Osteoblast (primary cell): ENCODE measurements at regions not wholly inside any gene's neighbourhood (a gene's known extent, or its start where the extent isn't known, plus 50 kb on each side); places are given as distances from the start of the nearest gene placed in this dataset.

ENCODE experiments used
- DNase-seq: peaks from one replicate; pipeline ENCODE4 v3.0.0; 2011; ENCODE audit warnings: low spot score, mixed read lengths; ENCODE audit not compliant: insufficient read length; ENCODE audit errors: missing footprints
- H2AFZ ChIP-seq: 2 replicates; pipeline ENCODE4 v1.6.0; 2011; ENCODE audit warnings: mild to moderate bottlenecking, low read length
- H3K27ac ChIP-seq: 2 replicates; pipeline ENCODE4 v1.5.1; 2011; ENCODE audit warnings: mild to moderate bottlenecking, low read depth, low read length, moderate library complexity
- H3K27me3 ChIP-seq: 2 replicates; pipeline ENCODE4 v1.6.0; 2012; ENCODE audit warnings: mild to moderate bottlenecking, control low read depth, inconsistent platforms, low read length, moderate library complexity; ENCODE audit not compliant: insufficient read depth
- H3K36me3 ChIP-seq: 2 replicates; pipeline ENCODE4 v1.5.1; 2011; ENCODE audit warnings: mild to moderate bottlenecking, low read length, control low read depth, moderate library complexity; ENCODE audit not compliant: insufficient read depth
- H3K4me1 ChIP-seq: 2 replicates; pipeline ENCODE4 v1.5.1; 2011; ENCODE audit warnings: mild to moderate bottlenecking, low read length, control low read depth, moderate library complexity; ENCODE audit not compliant: insufficient read depth
- H3K4me2 ChIP-seq: 2 replicates; pipeline ENCODE4 v1.6.0; 2011; ENCODE audit warnings: mild to moderate bottlenecking, low read length; ENCODE audit not compliant: insufficient read depth
- H3K4me3 ChIP-seq: fragments of 200-600 bp; sonication (generic); 3 replicates; pipeline ENCODE4 v1.5.1; 2012; ENCODE audit warnings: mild to moderate bottlenecking, low read length, inconsistent platforms; ENCODE audit not compliant: insufficient read depth
- H3K79me2 ChIP-seq: 2 replicates; pipeline ENCODE4 v1.6.0; 2012; ENCODE audit warnings: mild to moderate bottlenecking, low read length, control low read depth, inconsistent platforms; ENCODE audit not compliant: insufficient read depth
- H3K9me3 ChIP-seq: 2 replicates; pipeline ENCODE4 v1.5.1; 2011; ENCODE audit warnings: low read depth, low read length, control low read depth
- H4K20me1 ChIP-seq: 2 replicates; pipeline ENCODE4 v1.6.0; 2012; ENCODE audit warnings: mild to moderate bottlenecking, low read length, control low read depth; ENCODE audit not compliant: insufficient read depth
- CTCF ChIP-seq: IDR thresholded peaks from 2 replicates; pipeline ENCODE4 v1.5.1; 2011; ENCODE audit warnings: mild to moderate bottlenecking, low read depth, low read length, moderate library complexity; ENCODE audit errors: extremely low read depth

- H3K4me2 ChIP-seq: no peak overlapping the region
- TF ChIP-seq CTCF: no peak
- DNase-seq: no peak
- no peaks in the 10 kb centered on the region for H3K79me2 ChIP-seq
- no peak overlapping the region for H2AFZ ChIP-seq
- H4K20me1 ChIP-seq: no peaks in the 10 kb centered on the region
- no peak overlapping the region for H3K27ac ChIP-seq
- no peaks in the 10 kb centered on the region for H3K9me3 ChIP-seq
- no peaks in the 10 kb centered on the region for H3K27me3 ChIP-seq
- H3K36me3 ChIP-seq: no peaks in the 10 kb centered on the region
- no peak overlapping the region for H3K4me3 ChIP-seq
- no peaks in the 10 kb centered on the region for H3K4me1 ChIP-seq
Measured at GRCh38 chr10:80917636-80918035, 379.9 kb downstream of the SH2D4B start.

DNA sequence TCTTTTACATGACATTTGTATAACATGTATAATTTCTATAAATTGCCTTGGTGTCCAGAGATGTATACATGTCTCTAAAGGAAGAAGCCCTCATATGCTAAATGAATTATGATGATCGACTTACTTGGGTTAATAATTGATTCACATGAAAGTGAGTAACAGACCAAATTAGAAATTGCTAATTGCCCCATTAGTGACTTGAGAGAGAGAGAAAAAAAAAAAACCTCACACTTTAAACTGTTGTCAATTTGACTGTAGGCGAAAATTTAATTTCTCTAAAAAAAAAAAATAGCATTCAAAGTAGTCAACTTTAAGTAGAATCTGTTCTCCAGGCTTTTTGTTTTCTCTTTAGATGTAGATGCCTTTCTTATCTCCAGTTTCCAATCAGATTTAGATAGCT lies 383.3 kb downstream of the SH2D4B start:
- Histone ChIP-seq H3K27me3 (no peaks in the 10 kb centered on the region), H3K4me3 (no peak overlapping the region), H3K4me2 (no peak overlapping the region), H4K20me1 (no peaks in the 10 kb centered on the region), H3K36me3 (no peaks in the 10 kb centered on the region), H3K79me2 (no peaks in the 10 kb centered on the region), H3K27ac (no peak overlapping the region), H3K4me1 (no peaks in the 10 kb centered on the region), H2AFZ (no peak overlapping the region), H3K9me3 (no peaks in the 10 kb centered on the region)
- no peak for TF ChIP-seq CTCF
- no peak for DNase-seq

- H2AFZ ChIP-seq: no peak overlapping the region
- no peak overlapping the region for H3K27ac ChIP-seq
- DNase-seq: no peak
- H3K79me2 ChIP-seq: no peaks in the 10 kb centered on the region
- no peak overlapping the region for H3K4me3 ChIP-seq
- no peaks in the 10 kb centered on the region for H3K9me3 ChIP-seq
- no peaks in the 10 kb centered on the region for H3K27me3 ChIP-seq
- H3K4me2 ChIP-seq: no peak overlapping the region
- peak; percentile 57 for TF ChIP-seq CTCF
- H3K36me3 ChIP-seq: no peaks in the 10 kb centered on the region
- no peaks in the 10 kb centered on the region for H4K20me1 ChIP-seq
- H3K4me1 ChIP-seq: no peaks in the 10 kb centered on the region
Measured at GRCh38 chr10:80924063-80924952, 386.6 kb downstream of the SH2D4B start.

DNA sequence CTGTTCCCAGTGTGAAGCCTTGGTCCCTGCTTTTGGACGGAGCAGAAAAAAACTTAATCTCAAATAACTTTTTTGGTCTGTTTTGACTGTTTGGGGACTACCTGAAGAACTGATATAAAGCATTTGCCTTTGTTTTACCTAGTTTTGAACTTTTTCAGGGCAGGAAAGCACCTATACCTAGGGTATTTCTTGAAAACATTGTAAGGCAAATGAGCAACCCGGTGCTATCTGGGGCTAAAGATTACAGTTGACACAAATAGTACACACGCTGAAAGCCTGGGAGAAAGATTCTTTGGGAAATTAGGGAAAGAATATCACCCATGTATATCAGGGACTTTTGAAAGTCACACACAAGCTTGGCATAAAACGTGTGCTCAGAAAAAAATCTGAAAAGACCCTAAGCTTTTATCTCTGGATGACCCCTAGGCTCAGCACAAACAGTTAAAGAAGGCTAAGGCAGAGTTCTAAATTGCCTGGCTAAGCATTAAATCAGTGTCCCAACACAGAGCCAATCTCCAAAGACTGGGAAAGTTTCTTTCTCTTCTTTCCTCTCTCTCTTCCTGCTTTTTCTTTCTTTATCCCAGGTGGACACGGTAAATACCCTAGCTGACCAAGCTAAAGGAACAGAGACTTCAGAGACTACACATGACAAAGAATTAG lies 389.8 kb downstream of the SH2D4B start:
- Histone ChIP-seq H3K36me3 (no peaks in the 10 kb centered on the region), H3K27ac (no peak overlapping the region), H2AFZ (no peak overlapping the region), H3K4me3 (no peak overlapping the region), H4K20me1 (no peaks in the 10 kb centered on the region), H3K9me3 (no peaks in the 10 kb centered on the region), H3K79me2 (no peaks in the 10 kb centered on the region), H3K4me1 (no peaks in the 10 kb centered on the region), H3K4me2 (no peak overlapping the region), H3K27me3 (no peaks in the 10 kb centered on the region)
- no peak for DNase-seq
- no peak for TF ChIP-seq CTCF
